Activated T-helper 1 cell treated with anti-CD3 and anti-CD28 coated beads, Interleukin-2, amount 50 U/mL, for 16 hours (primary cell): ENCODE measurements at regions not wholly inside any gene's neighbourhood (a gene's known extent, or its start where the extent isn't known, plus 50 kb on each side); places are given as distances from the start of the nearest gene placed in this dataset.
"Not testable (repeated sequence)": the region's sequence is repeated elsewhere in the genome, so short reads cannot be mapped to it uniquely, and the experiment has no call there.

ENCODE experiments used
- DNase-seq, 2 donors: peaks; one replicate each; pipeline ENCODE4 v3.0.0-alpha.2; 2020; ENCODE audit warnings: low read depth in 1 of 2, low spot score in 1 of 2

DNA sequence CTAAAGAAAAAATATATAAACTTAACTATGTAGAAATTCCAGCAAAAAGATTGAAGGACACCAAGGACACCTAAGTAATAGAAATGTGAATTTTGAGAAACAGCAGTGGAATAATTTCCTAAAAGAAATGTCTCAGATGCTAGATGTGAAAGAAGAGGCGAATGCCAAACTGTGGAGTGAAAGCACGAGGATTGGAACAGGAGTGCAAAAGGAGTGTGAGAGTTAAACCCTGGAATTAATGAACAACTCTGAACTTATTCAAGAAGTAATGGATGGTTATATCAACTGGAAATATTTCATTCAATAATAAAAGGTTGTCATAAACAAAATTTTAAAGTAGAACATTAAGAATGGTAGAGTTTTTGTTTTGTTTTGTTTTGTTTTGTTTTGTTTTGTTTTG, 78.5 kb upstream of the SGIP1 start:
- no peak for DNase-seq

DNA sequence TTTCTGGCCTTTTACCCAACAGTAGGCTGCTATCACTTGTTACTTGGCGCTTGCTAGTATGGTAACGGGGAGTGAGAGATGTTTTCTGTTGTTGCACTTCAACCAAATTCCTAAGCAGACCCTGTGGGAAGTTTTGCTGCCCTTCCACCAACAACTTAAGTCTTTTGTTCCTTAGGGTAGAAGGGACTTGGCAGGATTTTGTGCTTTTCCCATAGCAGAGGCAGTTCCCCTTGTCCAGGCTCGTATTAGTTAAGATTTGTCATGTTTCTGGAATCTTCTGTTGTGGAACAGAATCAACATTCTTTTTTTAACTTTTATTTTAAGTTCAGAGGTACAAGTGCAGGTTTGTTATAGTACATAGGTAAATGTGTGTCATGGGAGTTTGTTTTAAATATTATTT, 73.2 kb upstream of the SGIP1 start:
- no peak for DNase-seq

DNA sequence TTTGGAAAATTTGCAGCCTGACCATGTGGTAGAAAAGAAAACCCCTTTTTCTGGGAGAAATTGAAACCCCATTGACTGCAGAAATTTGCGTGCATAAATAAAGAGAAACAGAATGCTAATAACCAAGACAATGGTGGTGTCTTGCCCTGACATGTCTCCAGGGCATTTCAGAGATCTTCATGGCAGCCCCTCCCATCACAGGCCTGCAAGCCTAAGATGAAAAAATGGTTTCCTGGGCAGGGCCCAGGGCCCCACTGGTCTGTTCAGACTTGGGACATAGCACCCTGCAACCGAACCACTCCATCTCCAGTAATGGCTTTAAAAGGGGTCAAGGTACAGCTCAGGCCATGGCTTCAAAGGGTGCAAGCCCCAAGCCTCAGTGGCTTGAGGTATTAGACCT, 71.6 kb upstream of the SGIP1 start:
- no peak for DNase-seq

DNA sequence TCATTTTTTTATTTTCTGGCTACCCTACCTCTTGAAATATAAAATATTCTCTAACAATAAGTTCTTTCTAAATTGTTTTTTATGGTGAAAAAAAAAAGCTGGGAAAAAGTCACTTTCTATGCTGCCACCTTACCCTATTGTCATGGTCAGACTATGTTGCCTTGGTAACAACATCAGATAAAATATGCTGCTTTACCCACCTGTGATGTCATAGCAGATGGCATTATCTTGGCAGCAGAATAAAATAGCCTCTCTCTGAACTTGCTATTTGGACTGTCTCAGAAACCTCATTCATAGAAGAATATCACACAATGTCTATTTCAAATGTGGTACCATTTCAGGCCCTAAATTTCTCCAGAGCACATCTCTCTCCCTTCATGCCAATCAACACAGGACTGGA, 69.6 kb upstream of the SGIP1 start:
- DNase-seq: no peak

DNA sequence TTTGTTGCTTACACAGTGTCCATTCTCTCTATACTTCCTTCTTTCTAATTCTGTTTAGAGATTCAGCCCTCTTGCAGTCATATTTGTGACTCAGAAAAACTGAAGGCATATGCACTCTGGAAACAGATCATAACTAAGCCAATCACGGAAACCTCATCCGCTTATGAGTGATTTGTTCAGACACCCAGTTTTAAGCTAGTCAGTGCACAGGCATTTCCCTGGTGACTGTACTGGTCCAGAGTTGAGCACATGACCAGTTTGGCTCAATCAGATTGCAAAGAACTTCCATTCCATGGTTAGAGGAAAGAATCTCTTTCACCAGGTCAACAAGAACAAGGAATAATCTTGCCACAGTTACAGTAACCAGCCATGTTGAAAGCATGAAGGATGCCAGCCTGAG, 69.2 kb upstream of the SGIP1 start:
- DNase-seq: no peak

DNA sequence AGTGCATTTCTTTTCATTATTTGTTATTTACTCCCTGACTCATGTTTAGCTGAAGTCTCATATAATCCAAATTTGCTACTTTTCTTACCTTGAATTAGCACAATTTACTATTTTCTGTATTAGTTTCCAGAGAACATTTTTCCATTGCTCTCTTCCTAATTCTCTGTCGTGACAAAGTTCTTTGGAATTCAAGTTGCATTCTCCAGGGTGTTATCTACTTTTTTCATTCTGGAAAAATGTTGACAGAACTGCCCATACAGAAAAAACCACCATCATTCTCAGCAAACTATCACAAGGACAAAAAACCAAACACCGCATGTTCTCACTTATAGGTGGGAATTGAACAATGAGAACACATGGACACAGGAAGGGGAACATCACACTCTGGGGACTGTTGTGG, 67.3 kb upstream of the SGIP1 start:
- DNase-seq: not testable (repeated sequence)

DNA sequence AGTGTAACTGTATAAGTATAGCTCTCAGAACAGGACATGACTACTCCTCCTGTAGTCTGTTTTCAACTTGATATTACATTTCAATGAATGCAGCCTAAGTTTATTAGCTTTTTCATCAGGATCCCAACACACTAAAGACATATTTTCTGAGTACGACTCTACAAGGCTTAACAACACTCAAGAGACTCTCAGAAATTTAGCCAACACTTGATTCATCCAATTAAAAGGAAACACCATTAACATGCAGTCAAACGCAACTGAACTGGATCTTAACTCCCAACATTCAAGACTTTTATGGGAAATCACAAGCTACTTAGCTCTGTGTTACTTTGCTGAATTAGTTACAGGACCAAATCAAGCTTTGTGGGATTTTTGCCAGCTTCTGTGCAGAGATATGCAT, 65.2 kb upstream of the SGIP1 start:
- no peak for DNase-seq

DNA sequence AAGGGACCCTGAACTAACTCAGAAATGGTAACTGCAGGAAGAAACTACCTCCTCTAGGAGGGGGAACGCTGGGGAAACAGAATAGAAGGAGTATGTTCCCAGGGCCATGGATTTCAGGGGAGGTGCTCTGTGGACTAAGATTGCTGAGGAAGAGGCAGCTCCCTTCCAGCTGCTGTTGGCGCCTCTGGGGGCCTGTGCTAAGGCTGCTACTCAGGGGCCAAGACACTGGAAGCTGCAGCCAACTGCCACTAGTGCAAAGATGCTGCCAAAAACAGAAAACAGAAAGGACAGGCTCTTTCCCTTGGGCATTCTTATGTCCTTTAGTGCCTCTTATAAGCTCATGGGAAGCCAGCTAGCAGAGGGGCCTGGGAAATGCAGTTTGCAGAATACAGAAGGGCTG, 58.0 kb upstream of the SGIP1 start:
- no peak for DNase-seq

DNA sequence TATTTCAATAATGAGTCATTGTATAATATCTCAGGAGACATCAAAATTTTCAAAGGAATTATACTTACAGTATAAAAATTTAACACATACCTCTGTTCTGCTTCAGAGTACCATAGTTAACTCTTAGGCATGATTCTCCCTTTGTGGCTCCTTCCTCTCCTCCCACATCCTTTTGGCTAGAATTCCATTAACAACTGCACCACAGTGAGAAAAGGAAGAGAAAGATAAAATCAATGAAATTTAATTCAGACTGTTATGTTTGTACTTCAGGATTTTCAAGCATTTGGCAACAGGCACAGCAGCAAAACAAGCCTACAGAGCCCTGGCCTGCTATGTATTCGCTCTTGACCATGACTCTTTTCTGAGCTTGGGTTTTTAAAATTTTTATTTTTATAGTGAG, 57.2 kb upstream of the SGIP1 start:
- no peak for DNase-seq

DNA sequence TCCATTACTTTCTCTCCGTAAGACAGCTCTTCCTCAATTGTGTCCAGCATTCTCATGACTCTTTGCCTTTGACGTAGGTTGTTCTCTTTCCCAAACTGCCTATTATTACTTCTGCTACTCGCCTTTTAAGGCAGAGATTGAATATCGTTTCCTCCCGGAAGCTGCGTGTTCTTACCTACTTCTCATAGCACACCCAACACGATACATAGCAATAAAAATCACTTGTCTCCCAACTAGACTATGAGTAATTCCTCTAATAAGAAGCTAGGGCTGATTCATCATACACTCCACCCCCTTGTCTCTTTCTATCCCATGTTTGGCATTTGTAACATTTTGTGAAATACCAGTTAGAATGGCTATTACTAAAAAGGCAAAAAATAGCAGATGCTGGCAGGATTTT, 55.8 kb upstream of the SGIP1 start:
- no peak for DNase-seq

DNA sequence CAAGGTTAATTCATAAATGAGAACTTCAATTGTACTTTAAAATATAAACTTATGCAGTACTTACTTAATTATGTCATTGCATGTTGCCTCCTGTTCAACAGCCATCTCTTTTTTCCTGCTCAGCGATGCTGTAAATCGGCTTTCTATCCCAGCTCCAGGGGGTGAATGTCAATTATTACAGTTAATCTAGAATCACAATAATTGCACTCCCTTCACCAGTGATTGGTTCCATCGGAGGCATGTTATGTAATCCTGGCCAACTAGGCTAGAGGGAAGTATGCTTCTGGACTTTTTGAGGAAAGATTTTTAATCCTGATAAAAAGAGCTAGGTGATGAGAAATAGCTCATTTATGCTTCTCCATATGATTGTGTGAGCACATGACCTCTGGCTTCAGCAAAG, 53.8 kb upstream of the SGIP1 start:
- DNase-seq: no peak

DNA sequence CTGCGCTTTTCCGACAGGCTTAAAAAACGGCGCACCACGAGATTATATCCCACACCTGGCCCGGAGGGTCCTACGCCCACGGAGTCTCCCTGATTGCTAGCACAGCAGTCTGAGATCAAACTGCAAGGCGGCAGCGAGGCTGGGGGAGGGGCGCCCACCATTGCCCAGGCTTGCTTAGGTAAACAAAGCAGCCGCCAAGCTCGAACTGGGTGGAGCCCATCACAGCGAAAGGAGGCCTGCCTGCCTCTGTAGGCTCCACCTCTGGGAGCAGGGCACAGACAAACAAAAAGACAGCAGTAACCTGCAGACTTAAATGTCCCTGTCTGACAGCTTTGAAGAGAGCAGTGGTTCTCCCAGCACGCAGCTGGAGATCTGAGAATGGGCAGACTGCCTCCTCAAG, 52.7 kb upstream of the SGIP1 start:
- not testable (repeated sequence) for DNase-seq
